ENCODE measurements at regions not wholly inside any gene's neighbourhood (a gene's known extent, or its start where the extent isn't known, plus 50 kb on each side); places are given as distances from the start of the nearest gene placed in this dataset.
"Not testable (repeated sequence)": the region's sequence is repeated elsewhere in the genome, so short reads cannot be mapped to it uniquely, and the experiment has no call there.

DNA sequence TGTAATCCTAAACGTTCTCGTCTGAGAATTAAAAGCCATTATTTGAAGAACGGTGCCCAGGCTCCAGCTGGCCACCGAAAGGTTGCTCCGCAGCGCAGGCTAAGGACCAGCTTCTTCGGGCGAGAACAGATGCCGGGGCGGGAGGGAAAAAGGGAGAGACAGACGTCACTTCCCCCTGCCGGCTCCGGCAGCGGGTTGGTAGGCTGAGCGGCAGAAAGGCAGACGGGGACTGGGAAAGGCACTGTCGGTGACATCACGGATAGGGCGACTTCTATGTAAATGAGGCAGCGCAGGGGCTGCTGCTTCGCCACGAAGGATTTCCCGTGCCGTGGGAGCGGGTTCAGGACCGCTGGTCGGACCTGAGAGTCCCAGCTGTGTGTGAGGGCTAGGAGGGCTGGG lies 147.5 kb upstream of the NOTCH2NLA start:
- H3K4me1 ChIP-seq (replicated peaks in 1 of 2); H3K9me3 ChIP-seq (replicated peaks in 1 of 3); H3K27me3 ChIP-seq; H3K36me3 ChIP-seq (replicated peaks in 1 of 2); intact Hi-C loops (cut with DNase I): not testable (repeated sequence)
- peak in 1 of 2 donors; percentile 35 for TF ChIP-seq POLR2A (IDR thresholded peaks at IDR 0.05)
- peak; percentile 85 to 97 (median 92) for DNase-seq
- H3K27ac ChIP-seq, result peak overlapping the region in 4 of 5 donors; percentile 83 to 92 (median 90)
- 0 to 1% (median 1%) methylated on average over 4 to 24 of the region's 27 CpGs; no CpG with 5 or more reads in 1 of the 4 donors for WGBS, 4 donors
- H3K4me3 ChIP-seq, result peak overlapping the region in 1 of 4 donors; percentile 41

DNA sequence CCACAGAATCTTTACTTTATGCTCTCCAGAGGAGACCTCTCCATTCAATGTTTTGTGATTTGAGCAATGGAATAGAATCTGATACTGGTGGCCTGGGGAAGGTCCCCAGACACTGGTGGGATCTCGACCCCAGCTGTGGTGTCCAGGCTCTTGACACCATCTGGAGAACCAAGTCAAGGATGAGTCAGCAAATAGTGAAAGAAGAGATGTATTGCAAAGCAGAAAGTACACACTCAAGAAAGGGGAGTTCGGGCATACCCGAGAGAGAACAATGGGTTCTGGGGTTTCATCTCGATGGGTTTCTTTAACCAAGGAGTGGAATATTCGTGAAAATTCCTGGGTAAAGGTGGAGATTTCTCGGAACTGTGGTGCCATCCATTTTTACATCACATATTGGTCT lies 146.3 kb upstream of the NOTCH2NLA start:
- H3K27me3 ChIP-seq; H3K9me3 ChIP-seq (replicated peaks in 1 of 3); H3K4me1 ChIP-seq (replicated peaks in 1 of 2); H3K36me3 ChIP-seq (replicated peaks in 1 of 2); H3K4me3 ChIP-seq; DNase-seq; intact Hi-C loops (cut with DNase I); H3K27ac ChIP-seq: not testable (repeated sequence)
- 90 to 95% (median 92%) methylated on average over 6 of the region's 6 CpGs for WGBS, 4 donors

DNA sequence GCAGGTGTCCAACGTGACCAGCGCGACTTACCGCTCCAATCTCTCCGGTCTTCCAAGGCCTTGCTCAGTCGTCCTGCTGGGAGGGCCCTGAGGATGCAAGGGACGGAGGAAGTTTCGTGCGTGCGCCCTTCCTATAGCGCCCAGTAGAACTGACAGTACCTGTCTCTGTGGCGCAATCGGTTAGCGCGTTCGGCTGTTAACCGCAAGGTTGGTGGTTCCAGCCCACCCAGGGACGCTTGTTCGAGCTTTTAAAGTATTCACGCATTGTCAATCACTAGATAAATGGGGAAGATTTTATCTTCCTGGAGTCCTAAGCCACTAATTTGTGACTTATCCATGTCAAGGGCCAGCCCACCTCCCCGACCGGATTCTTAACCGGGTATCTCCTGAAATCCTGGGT lies 141.1 kb upstream of the NOTCH2NLA start:
- Histone ChIP-seq H3K27ac (peak overlapping the region in 4 of 5 donors; percentile 32 to 71 (median 58)), H3K4me3 (peak overlapping the region in 1 of 4 donors; percentile 37)
- H3K4me1 ChIP-seq (replicated peaks in 1 of 2); H3K9me3 ChIP-seq (replicated peaks in 1 of 3); intact Hi-C loops (cut with DNase I); H3K36me3 ChIP-seq (replicated peaks in 1 of 2); H3K27me3 ChIP-seq: not testable (repeated sequence)
- 0 to 9% (median 1%) methylated on average over 8 to 20 of the region's 23 CpGs for WGBS, 4 donors
- peak; percentile 34 to 77 (median 55) for DNase-seq
- TF ChIP-seq POLR2A (IDR thresholded peaks at IDR 0.05), result peak in 1 of 2 donors; percentile 30

DNA sequence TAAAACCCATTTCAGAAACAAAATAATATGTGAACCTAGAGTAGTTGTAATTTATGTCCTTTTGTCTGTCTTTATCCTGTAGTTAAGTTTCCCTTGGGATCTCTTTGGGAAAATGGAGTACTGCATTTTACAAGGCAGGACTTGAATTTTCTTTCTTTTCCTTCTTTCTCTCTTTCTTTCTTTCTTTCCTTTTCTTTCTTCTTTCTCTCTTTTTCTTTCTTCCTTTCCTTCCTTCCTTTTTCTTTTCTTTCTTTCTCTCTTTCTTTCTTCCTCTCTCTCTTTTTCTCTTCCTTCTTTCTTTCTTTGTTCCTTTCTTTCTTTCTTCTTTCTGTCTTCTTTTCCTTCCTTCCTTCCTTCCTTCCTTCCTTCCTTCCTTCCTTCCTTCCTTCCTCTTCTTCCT lies 126.6 kb upstream of the NOTCH2NLA start:
- H3K9me3 ChIP-seq (replicated peaks in 1 of 3); DNase-seq; intact Hi-C loops (cut with DNase I): not testable (repeated sequence)

DNA sequence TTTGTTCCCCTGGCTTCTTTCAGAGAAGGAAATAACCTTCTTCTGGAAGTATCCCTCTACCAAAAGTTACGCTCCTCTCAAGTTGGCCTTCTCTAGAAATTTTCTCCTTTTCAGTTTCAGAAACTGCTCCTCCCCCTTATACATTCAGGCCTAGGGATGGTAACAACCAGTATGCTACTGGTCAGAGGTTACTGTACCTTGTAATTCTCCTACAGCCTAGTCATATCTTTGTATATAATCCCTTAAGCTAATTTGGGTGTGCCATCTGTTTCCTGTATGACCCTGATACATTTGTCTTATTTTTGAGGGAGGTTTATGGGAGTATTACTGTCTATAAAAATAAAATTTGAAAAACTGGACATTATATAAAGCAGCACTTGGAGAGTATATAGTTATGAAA lies 98.0 kb upstream of the NOTCH2NLA start:
- H3K27ac ChIP-seq; intact Hi-C loops (cut with DNase I); H3K4me3 ChIP-seq; H3K9me3 ChIP-seq (replicated peaks in 1 of 3); DNase-seq; H3K4me1 ChIP-seq (replicated peaks in 1 of 2); H3K27me3 ChIP-seq; H3K36me3 ChIP-seq (replicated peaks in 1 of 2): not testable (repeated sequence)
- WGBS, 4 donors, result 100% methylated on average over 1 of the region's 1 CpG; no CpG with 5 or more reads in 3 of the 4 donors

More for the DNA sequence above, 126.6 kb upstream of the NOTCH2NLA start:
- H3K27me3 ChIP-seq; H3K4me3 ChIP-seq; H3K4me1 ChIP-seq (replicated peaks in 1 of 2); H3K36me3 ChIP-seq (replicated peaks in 1 of 2); H3K27ac ChIP-seq: not testable (repeated sequence)

DNA sequence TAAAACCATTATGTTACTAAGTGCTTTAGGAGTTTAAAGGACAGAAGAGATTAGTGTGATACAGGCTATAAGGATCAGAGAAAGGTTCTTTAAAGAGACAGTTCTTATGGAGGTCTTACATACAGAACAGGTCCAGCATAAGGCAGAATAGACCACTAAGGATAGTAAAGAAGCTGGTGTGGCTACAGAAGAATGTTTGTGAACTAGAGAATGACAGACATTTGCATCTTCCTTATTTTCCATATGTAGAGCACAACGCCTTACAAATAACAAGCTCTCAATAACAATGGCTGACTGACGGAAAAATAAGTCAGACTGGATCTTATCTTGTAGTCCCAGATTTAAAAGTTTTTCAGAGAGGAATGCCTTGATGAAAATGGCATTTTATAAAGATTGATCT lies 95.6 kb upstream of the NOTCH2NLA start:
- H3K9me3 ChIP-seq (replicated peaks in 1 of 3); H3K27ac ChIP-seq; intact Hi-C loops (cut with DNase I); H3K4me3 ChIP-seq; H3K27me3 ChIP-seq; H3K36me3 ChIP-seq (replicated peaks in 1 of 2); H3K4me1 ChIP-seq (replicated peaks in 1 of 2); DNase-seq: not testable (repeated sequence)
- WGBS, 4 donors, result 60 to 88% (median 63%) methylated on average over 1 to 2 of the region's 2 CpGs; no CpG with 5 or more reads in 1 of the 4 donors

DNA sequence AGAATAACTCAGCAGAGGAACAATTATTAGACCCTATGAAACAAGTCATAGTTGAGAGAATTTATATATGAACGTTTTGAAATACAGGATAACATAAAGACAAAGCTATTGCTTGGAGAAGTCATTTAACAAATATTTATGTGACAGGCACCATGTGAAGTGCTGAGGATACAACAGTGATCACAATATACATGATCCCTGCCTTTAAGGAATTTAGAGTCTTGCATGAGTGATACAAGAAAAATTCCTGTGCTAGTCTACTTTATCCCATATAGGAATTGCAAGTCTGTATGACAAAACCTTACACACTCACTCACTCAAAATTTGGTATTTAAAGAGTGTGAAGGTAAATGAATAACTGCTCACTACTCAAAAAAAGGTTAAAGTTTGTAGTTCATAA lies 94.5 kb upstream of the NOTCH2NLA start:
- no CpG with 5 or more reads among the region's 1 CpG for WGBS, 4 donors
- DNase-seq; H3K27me3 ChIP-seq; H3K4me1 ChIP-seq (replicated peaks in 1 of 2); H3K27ac ChIP-seq; H3K4me3 ChIP-seq; H3K9me3 ChIP-seq (replicated peaks in 1 of 3); intact Hi-C loops (cut with DNase I); H3K36me3 ChIP-seq (replicated peaks in 1 of 2): not testable (repeated sequence)

DNA sequence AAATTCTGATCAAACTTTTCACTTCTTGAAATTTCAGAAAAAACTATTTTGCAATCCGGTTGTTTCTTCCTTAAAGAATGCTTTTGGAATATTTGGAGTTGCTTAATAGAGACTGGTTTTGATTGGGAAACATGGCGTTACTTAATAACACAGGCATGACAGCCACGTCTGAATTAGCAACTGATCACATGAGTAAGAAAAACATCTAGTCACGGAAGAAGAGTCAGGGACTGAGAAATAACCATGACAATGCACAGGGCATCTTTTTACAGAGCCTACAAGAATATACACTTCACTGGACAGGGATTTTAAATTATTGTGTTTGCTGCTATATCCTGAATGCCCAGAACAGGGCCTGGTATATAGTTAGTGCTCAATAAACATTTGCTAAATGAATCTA lies 94.1 kb upstream of the NOTCH2NLA start:
- DNase-seq; H3K9me3 ChIP-seq (replicated peaks in 1 of 3); H3K36me3 ChIP-seq (replicated peaks in 1 of 2); H3K27me3 ChIP-seq; H3K4me1 ChIP-seq (replicated peaks in 1 of 2); intact Hi-C loops (cut with DNase I); H3K27ac ChIP-seq; H3K4me3 ChIP-seq: not testable (repeated sequence)
- WGBS, 4 donors, result 23 to 44% (median 40%) methylated on average over 1 to 2 of the region's 4 CpGs; no CpG with 5 or more reads in 1 of the 4 donors

DNA sequence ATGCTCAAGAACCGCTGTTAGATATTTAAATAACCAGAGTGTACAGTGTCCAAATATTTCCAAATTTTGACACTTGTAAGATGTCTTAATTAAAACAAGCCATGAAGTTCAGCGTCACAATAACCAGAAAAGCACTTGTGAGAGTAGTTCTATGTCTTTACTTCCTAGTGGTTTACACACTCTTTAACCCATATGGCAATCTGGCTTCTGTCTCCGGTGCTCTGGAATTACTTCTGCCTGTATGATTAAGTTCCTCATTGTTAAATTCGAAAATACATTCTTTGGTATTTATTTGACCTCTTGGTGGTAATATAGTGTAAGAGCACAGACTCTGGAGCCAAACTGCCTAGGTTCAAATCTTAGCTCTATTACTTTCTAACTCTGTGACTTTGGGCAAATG lies 89.9 kb upstream of the NOTCH2NLA start:
- H3K27me3 ChIP-seq; H3K9me3 ChIP-seq (replicated peaks in 1 of 3); DNase-seq; intact Hi-C loops (cut with DNase I); H3K36me3 ChIP-seq (replicated peaks in 1 of 2); H3K4me3 ChIP-seq; H3K27ac ChIP-seq; H3K4me1 ChIP-seq (replicated peaks in 1 of 2): not testable (repeated sequence)
- 96 to 100% (median 98%) methylated on average over 1 of the region's 4 CpGs for WGBS, 4 donors

DNA sequence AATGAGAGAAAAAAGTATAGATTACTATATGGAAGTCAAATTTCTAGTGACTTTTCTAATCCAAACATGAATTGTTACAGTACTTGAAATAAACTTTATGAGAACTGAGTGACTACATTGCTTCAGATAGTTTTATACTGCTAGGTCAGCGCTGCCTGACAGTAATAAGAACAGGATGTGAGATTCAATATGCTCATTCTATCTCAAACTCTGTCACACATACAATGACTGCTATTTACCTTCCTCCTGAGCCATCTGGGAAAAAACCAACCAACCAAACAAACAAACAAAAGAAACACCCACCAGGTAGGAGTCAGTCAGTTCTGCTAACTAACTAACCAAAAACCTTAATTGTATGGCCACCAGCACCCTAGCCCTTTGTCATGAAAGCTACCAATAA lies 89.0 kb upstream of the NOTCH2NLA start:
- H3K27ac ChIP-seq; H3K4me1 ChIP-seq (replicated peaks in 1 of 2); H3K9me3 ChIP-seq (replicated peaks in 1 of 3); DNase-seq; H3K36me3 ChIP-seq (replicated peaks in 1 of 2); H3K27me3 ChIP-seq; intact Hi-C loops (cut with DNase I); H3K4me3 ChIP-seq: not testable (repeated sequence)
- whole genome bisulfite sequencing, 4 donors, result 75 to 100% (median 85%) methylated on average over 1 of the region's 1 CpG

DNA sequence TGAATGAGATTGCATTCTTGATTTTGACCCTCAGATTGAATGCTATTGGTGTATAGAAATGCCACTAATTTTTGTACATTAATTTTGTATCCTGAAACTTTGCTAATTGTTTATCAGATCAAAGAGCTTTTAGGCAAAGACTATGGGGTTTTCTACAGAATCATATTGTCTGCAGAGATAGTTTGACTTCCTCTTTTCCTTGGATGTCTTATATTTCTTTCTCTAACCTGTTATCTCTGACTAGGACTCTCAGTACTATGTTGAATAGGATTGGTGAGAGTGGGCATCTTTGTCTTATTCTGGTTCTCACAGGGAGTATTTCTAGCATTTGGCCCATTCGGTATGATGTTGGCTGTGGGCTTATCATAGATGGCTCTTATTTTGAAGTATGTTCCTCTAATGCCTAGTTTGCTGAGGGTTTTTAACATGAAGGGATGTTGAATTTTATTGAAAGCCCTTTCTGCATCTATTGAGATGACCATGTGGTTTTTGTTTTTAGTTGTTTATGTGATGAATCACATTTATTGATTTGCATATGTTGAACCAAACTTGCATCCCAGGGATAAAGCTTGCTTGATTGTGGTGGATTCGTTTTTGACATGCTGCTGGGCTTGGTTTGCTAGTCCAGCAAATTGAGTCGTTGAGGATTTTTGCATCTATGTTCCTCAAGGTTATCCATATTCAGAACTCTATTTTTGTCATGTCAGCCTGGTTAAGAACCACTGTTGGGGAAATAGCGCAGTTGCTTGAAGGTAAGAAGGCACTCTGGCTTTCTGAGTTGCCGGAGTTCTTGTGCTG lies 85.8 kb upstream of the NOTCH2NLA start:
- H3K4me3 ChIP-seq; H3K9me3 ChIP-seq (replicated peaks in 1 of 3); DNase-seq; H3K36me3 ChIP-seq (replicated peaks in 1 of 2); H3K27ac ChIP-seq; H3K27me3 ChIP-seq; intact Hi-C loops (cut with DNase I); H3K4me1 ChIP-seq (replicated peaks in 1 of 2): not testable (repeated sequence)
- WGBS, 4 donors, result no CpG with 5 or more reads among the region's 5 CpGs

All from adrenal gland (tissue), 9 donors.